ENCODE measurements at regions not wholly inside any gene's neighbourhood (a gene's known extent, or its start where the extent isn't known, plus 50 kb on each side); places are given as distances from the start of the nearest gene placed in this dataset.

- H3K9me3 ChIP-seq (ENCODE audit: insufficient read depth, low read depth) = no peaks in the 10 kb centered on the region
- ChIA-PET CTCF (no interaction called here), POLR2A (ENCODE audit: unreplicated experiment) (no interaction called here)
- H2AFZ ChIP-seq = no peak overlapping the region
- no peaks in the 10 kb centered on the region for H4K20me1 ChIP-seq (ENCODE audit: insufficient read depth)
- peaks cover 8% of the 10 kb centered on the region; the same call in 1 of the 2 replicates for H3K27me3 ChIP-seq (ENCODE audit: insufficient read depth, low read depth)
- H3K4me3 ChIP-seq = no peak overlapping the region
- BruUV-seq (replicated peaks) = no TSS peak
- DNase-seq = no peak
- no peaks in the 10 kb centered on the region for H3F3A ChIP-seq (ENCODE audit: insufficient read depth, low read depth)
- H3K27ac ChIP-seq = no peak overlapping the region
- intact Hi-C loops (cut with micrococcal nuclease; ENCODE audit: unreplicated experiment) = no loop called here
- no peaks in the 10 kb centered on the region for H3K79me2 ChIP-seq (ENCODE audit: low read depth)
- no peaks in the 10 kb centered on the region for H3K4me1 ChIP-seq (replicated peaks; ENCODE audit: insufficient read depth)
- no peaks in the 10 kb centered on the region for H3K36me3 ChIP-seq (ENCODE audit: low read depth)
- H3K9me2 ChIP-seq (ENCODE audit: insufficient read depth) = no peaks in the 10 kb centered on the region
- TF ChIP-seq EZH2 (IDR thresholded peaks at IDR 0.05; ENCODE audit: low read depth) (no peak), CTCF (conservative IDR thresholded peaks at IDR 0.05) (no peak)
- H3K4me2 ChIP-seq = no peak overlapping the region
Observed at GRCh38 chr14:58951143-58951542, 237.3 kb upstream of the DAAM1 start.

- H3K9me2 ChIP-seq (ENCODE audit: insufficient read depth) = no peaks in the 10 kb centered on the region
- no peak for TF ChIP-seq EZH2 (IDR thresholded peaks at IDR 0.05; ENCODE audit: low read depth)
- no peak for TF ChIP-seq CTCF (conservative IDR thresholded peaks at IDR 0.05)
- intact Hi-C loops (cut with micrococcal nuclease; ENCODE audit: unreplicated experiment) = no loop called here
- H3K27ac ChIP-seq = no peak overlapping the region
- H2AFZ ChIP-seq = no peak overlapping the region
- no peaks in the 10 kb centered on the region for H3F3A ChIP-seq (ENCODE audit: insufficient read depth, low read depth)
- POLR2A ChIA-PET (ENCODE audit: unreplicated experiment) = no interaction called here
- no peaks in the 10 kb centered on the region for H3K9me3 ChIP-seq (ENCODE audit: insufficient read depth, low read depth)
- no peak for DNase-seq
- no TSS peak for BruUV-seq (replicated peaks)
- H3K4me3 ChIP-seq = no peak overlapping the region
- no peaks in the 10 kb centered on the region for H3K79me2 ChIP-seq (ENCODE audit: low read depth)
- H3K36me3 ChIP-seq (ENCODE audit: low read depth) = no peaks in the 10 kb centered on the region
- H3K4me2 ChIP-seq = no peak overlapping the region
- no peaks in the 10 kb centered on the region for H3K4me1 ChIP-seq (replicated peaks; ENCODE audit: insufficient read depth)
- H4K20me1 ChIP-seq (ENCODE audit: insufficient read depth) = no peaks in the 10 kb centered on the region
- peaks cover 8% of the 10 kb centered on the region; the same call in 1 of the 2 replicates for H3K27me3 ChIP-seq (ENCODE audit: insufficient read depth, low read depth)
- CTCF ChIA-PET = no interaction called here
Observed at GRCh38 chr14:58954052-58954451, 234.4 kb upstream of the DAAM1 start.

- Histone ChIP-seq H3K79me2 (ENCODE audit: low read depth) (no peaks in the 10 kb centered on the region), H3K9me2 (ENCODE audit: insufficient read depth) (no peaks in the 10 kb centered on the region), H3K4me2 (no peak overlapping the region), H3K4me1 (replicated peaks; ENCODE audit: insufficient read depth) (no peaks in the 10 kb centered on the region), H3K27me3 (ENCODE audit: insufficient read depth, low read depth) (peaks cover 8% of the 10 kb centered on the region; the same call in 1 of the 2 replicates), H3K27ac (no peak overlapping the region), H2AFZ (no peak overlapping the region), H3K36me3 (ENCODE audit: low read depth) (no peaks in the 10 kb centered on the region), H4K20me1 (ENCODE audit: insufficient read depth) (no peaks in the 10 kb centered on the region), H3K4me3 (no peak overlapping the region), H3F3A (ENCODE audit: insufficient read depth, low read depth) (no peaks in the 10 kb centered on the region), H3K9me3 (ENCODE audit: insufficient read depth, low read depth) (no peaks in the 10 kb centered on the region)
- ChIA-PET CTCF (no interaction called here), POLR2A (ENCODE audit: unreplicated experiment) (no interaction called here)
- TF ChIP-seq CTCF (conservative IDR thresholded peaks at IDR 0.05) = no peak
- TF ChIP-seq EZH2 (IDR thresholded peaks at IDR 0.05; ENCODE audit: low read depth) = no peak
- intact Hi-C loops (cut with micrococcal nuclease; ENCODE audit: unreplicated experiment) = no loop called here
- no TSS peak for BruUV-seq (replicated peaks)
- DNase-seq = no peak
Observed at GRCh38 chr14:58954901-58955861, 233.3 kb upstream of the DAAM1 start.
